ENCODE measurements at regions not wholly inside any gene's neighbourhood (a gene's known extent, or its start where the extent isn't known, plus 50 kb on each side); places are given as distances from the start of the nearest gene placed in this dataset.
"Not testable (repeated sequence)": the region's sequence is repeated elsewhere in the genome, so short reads cannot be mapped to it uniquely, and the experiment has no call there.

GRCh38 chr7:19519443-19520021 is 189.3 kb downstream of the POLR1F start:
- intact Hi-C loops (cut with DNase I), result no loop called here
- Histone ChIP-seq H3K9me3 (no peaks in the 10 kb centered on the region), H3K36me3 (no peaks in the 10 kb centered on the region), H3K27me3 (no peaks in the 10 kb centered on the region), H3K4me1 (no peaks in the 10 kb centered on the region), H3K4me3 (no peak overlapping the region), H3K27ac (no peak overlapping the region)
- DNase-seq, result no peak
- no peak for ATAC-seq
- WGBS (ENCODE audit: insufficient coverage, low coverage, low lambda C conversion rate, missing lambda C conversion rate), result 46% methylated on average over 3 of the region's 3 CpGs
- no peak for TF ChIP-seq POLR2A (IDR thresholded peaks at IDR 0.05)

DNA sequence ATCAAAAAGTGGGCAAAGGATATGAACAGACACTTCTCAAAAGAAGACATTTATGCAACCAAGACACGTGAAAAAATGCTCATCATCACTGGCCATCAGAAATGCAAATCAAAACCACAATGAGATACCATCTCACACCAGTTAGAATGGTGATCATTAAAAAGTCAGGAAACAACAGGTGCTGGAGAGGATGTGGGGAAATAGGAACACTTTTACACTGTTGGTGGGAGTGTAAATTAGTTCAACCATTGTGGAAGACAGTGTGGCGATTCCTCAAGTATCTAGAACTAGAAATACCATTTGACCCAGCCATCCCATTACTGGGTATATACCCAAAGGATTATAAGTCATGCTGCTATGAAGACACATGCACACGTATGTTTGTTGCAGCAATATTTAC is 191.3 kb downstream of the POLR1F start:
- H3K4me1 ChIP-seq; DNase-seq; ATAC-seq; H3K27me3 ChIP-seq; H3K27ac ChIP-seq; H3K9me3 ChIP-seq; intact Hi-C loops (cut with DNase I); H3K36me3 ChIP-seq; H3K4me3 ChIP-seq: not testable (repeated sequence)
- WGBS (ENCODE audit: insufficient coverage, low coverage, low lambda C conversion rate, missing lambda C conversion rate), result 33% methylated on average over 3 of the region's 3 CpGs

GRCh38 chr7:19508821-19509220 is 200.0 kb downstream of the POLR1F start:
- no peak for DNase-seq
- H3K9me3 ChIP-seq, result no peaks in the 10 kb centered on the region
- H3K27me3 ChIP-seq, result no peaks in the 10 kb centered on the region
- TF ChIP-seq CTCF (IDR thresholded peaks at IDR 0.05), result no peak
- TF ChIP-seq POLR2A (IDR thresholded peaks at IDR 0.05), result no peak
- intact Hi-C loops (cut with DNase I), result no loop called here
- no peak overlapping the region for H3K27ac ChIP-seq
- WGBS (ENCODE audit: insufficient coverage, low coverage, low lambda C conversion rate, missing lambda C conversion rate), result 39% methylated on average over 2 of the region's 2 CpGs
- ATAC-seq, result no peak
- no peaks in the 10 kb centered on the region for H3K4me1 ChIP-seq
- no peak overlapping the region for H3K4me3 ChIP-seq
- H3K36me3 ChIP-seq, result no peaks in the 10 kb centered on the region

- no peak overlapping the region for H3K27ac ChIP-seq
- DNase-seq, result no peak
- no peaks in the 10 kb centered on the region for H3K4me1 ChIP-seq
- intact Hi-C loops (cut with DNase I), result no loop called here
- no peaks in the 10 kb centered on the region for H3K27me3 ChIP-seq
- no peak overlapping the region for H3K4me3 ChIP-seq
- no peaks in the 10 kb centered on the region for H3K9me3 ChIP-seq
- WGBS (ENCODE audit: insufficient coverage, low coverage, low lambda C conversion rate, missing lambda C conversion rate), result 33% methylated on average over 2 of the region's 2 CpGs
- TF ChIP-seq POLR2A (IDR thresholded peaks at IDR 0.05) (no peak), CTCF (IDR thresholded peaks at IDR 0.05) (no peak)
- no peak for ATAC-seq
- H3K36me3 ChIP-seq, result no peaks in the 10 kb centered on the region
These were observed 200.7 kb downstream of the POLR1F start for GRCh38 chr7:19508124-19508523.

- Histone ChIP-seq H3K36me3 (no peaks in the 10 kb centered on the region), H3K9me3 (no peaks in the 10 kb centered on the region), H3K27ac (no peak overlapping the region), H3K27me3 (no peaks in the 10 kb centered on the region), H3K4me1 (no peaks in the 10 kb centered on the region), H3K4me3 (no peak overlapping the region)
- TF ChIP-seq CTCF (IDR thresholded peaks at IDR 0.05) (peak in 3 of 4 donors; percentile 32 to 47 (median 38)), POLR2A (IDR thresholded peaks at IDR 0.05) (no peak)
- DNase-seq, result no peak
- WGBS (ENCODE audit: insufficient coverage, low coverage, low lambda C conversion rate, missing lambda C conversion rate), result 34% methylated on average over 7 of the region's 7 CpGs
- intact Hi-C loops (cut with DNase I), result no loop called here
- no peak for ATAC-seq
These were observed 216.9 kb downstream of the POLR1F start for GRCh38 chr7:19491821-19492452.

Data from right lobe of liver (tissue), 6 donors.